ENCODE measurements at regions not wholly inside any gene's neighbourhood (a gene's known extent, or its start where the extent isn't known, plus 50 kb on each side); places are given as distances from the start of the nearest gene placed in this dataset.

DNA sequence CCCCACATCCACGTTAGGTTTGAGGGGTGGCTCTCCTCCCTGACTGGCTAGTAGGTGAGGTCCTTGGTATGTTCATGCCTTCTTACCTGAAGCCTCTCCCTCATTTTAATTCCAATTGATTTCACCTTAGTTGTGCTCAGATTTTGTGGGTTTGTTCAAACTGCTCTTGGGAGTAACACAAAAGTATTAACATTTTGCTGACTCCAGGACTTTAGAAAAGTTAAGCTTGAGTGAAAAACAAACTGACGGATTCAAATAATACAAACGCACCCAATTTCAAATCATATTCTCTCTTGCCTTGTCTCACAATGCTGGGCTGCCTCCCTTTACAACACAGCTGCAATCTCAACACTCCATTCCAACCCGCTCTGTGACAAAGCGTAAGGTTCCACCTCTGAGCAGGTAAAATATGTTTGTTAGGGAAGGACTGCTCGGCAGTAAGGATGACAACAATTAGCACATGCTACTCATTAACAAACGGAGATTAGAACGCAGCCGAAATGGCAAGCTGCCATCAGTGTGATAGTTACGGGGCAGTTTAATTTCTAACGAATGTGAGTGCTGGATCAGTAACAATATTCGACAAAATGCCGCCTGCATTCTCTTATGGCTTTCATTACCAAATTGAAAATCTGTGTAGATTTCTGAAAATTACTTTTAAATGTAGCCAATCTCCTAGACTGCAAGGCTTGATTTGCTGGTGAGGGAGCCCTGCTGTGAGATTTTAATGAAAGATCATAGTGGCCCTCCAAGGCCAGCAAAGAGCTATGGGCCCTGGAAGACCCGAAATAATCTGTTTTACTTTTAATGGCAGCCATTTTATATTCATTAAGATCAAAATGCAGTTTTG lies 730.6 kb upstream of the FANCL start:
- no peak for DNase-seq (ENCODE audit: low read depth, low spot score)

GRCh38 chr2:58970365-58970764 lies 729.2 kb upstream of the FANCL start:
- DNase-seq (ENCODE audit: low read depth, low spot score), result no peak

DNA sequence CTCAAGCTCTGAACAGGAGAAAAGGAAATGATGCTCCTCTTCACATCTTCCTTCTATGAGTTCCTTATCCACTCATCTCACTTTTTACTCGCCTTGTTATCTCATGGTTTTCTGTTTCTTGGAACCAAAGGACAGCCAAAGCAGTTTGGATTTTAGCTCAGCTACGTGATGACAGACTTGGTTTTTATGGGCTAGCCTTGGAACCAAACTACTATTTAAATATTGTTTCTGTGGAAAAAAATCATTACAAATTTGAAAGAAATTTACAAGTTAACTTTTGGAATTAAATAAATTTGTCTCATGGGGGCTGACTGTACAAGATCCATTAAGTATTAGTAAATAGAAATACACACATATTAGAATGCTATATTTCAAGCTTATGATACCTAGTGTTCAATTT lies 727.8 kb upstream of the FANCL start:
- DNase-seq (ENCODE audit: low read depth, low spot score), result no peak

DNA sequence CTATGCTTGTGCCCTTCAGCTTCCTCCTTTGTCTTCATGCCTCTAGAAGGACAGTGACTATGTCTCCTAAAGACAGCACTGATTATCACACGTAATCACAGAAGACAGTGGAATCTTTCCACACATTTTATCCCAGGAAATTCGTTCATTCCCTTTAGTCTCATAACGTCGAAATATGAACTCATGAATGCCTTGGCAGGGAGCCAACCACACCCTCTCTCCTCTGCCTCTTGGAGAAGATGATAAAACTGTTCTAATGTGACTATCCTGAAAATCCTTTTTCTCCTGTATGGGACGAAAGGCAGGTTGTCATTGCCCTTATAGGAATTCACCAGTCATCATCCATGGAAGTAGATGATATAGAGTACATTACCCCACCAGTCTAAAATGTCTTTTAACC lies 726.6 kb upstream of the FANCL start:
- no peak for DNase-seq (ENCODE audit: low read depth, low spot score)

- DNase-seq (ENCODE audit: low read depth, low spot score), result no peak
Measured at GRCh38 chr2:58965602-58966001, 724.5 kb upstream of the FANCL start.

- DNase-seq (ENCODE audit: low read depth, low spot score), result no peak
Measured at GRCh38 chr2:58959996-58960395, 718.9 kb upstream of the FANCL start.

DNA sequence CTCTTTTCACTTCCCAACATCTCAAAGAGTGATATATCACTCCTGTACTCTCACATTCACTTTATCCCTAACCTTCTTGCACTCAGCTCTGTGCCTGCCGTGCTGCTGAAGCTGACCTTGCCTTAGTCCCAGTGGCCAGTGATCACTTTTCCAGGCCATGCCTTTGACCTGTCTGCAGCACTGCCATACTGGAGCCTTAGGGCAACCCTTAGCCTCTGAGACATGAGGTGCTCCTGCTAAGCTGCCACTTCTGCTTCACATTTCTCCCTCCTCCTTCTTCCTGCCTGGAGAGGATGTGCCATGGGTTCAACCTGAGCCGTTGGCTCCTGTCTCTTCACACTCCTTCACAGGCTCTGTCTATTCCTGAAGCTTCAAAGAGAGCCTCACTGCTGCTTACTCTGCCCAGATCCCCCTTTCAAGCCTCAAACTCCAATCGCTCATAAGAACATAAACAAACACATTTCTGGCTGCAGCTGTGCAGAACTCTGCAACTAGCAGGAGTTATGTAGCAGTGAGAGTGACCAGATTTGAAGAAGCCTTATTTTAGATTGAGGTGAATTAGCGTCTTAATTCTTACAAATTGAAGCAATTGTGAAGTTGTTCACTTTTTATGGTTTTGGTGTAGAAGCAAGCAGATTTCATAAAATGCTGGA lies 716.2 kb upstream of the FANCL start:
- DNase-seq (ENCODE audit: low read depth, low spot score), result no peak

GRCh38 chr2:58954880-58955385 lies 713.8 kb upstream of the FANCL start:
- no peak for DNase-seq (ENCODE audit: low read depth, low spot score)

DNA sequence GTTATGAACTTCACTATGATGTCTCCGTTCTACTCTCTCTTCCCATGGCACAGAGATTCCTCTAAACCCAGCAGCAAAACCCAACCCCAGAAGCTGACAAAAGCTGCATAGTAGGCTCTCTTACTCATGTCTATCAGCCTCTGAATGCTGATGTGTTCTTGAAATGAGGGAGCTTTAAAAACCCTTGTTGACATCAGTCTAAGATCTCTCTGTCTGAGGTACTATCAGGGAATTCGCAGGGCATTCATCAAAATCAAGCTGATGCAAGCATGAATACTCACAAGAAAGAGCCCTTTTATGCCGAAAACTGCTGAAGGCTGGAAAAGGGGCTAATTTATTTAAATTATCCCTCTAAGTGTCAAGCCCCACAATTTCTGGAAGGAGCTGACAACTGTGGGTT lies 710.6 kb upstream of the FANCL start:
- no peak for DNase-seq (ENCODE audit: low read depth, low spot score)

DNA sequence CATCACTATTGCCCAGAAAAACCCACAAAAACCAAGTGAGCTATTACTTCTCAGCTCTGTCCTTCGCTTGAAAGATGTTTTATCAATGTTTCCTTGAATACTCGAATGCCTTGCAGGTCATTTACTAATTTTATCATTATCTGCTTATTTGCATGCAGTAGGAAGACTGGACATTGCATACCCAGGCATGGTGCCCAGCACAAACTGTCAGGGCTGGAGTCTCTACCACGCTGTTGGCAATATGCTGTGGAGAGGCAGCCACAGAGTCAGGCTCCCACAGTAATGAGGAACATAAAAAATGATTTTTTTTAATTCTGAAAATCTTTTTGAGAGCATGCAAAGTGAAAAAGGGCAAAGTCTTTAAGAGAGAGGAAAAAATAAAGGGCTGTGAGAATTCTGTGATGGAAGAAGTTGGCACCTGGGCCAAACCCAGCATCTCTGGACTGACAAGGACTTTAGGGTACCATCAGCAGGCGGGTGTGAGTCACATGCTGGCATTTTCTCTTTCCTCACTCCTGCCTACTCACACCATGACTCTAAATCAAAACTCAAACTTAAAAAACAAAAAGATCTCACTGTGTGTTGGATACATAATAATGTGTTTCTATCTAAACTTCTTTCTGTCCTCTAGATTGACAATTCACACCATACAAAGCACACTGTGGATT lies 709.8 kb upstream of the FANCL start:
- DNase-seq (ENCODE audit: low read depth, low spot score), result no peak

DNA sequence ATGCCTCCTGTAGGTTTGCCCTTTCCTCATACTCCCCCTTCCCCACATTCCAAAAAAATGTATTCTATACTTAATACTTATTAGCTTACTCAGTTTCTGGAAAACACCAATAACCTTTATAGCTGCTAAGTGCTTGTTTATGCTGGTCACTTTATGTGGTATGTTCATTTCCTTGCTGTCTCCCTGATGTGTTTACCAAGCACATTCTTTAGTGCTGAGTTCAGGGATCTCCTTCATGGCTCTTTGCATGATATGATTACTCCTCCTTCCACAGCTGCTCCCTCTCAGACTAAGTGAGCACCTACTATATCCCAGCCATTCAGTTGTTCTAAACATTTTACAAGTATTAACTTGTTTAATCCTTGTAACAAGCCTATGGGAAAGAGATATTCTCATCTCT lies 698.3 kb upstream of the FANCL start:
- DNase-seq (ENCODE audit: low read depth, low spot score), result no peak

GRCh38 chr2:58938988-58939387 lies 697.9 kb upstream of the FANCL start:
- DNase-seq (ENCODE audit: low read depth, low spot score), result no peak

- DNase-seq (ENCODE audit: low read depth, low spot score), result no peak
Measured at GRCh38 chr2:58932801-58933200, 691.7 kb upstream of the FANCL start.

DNA sequence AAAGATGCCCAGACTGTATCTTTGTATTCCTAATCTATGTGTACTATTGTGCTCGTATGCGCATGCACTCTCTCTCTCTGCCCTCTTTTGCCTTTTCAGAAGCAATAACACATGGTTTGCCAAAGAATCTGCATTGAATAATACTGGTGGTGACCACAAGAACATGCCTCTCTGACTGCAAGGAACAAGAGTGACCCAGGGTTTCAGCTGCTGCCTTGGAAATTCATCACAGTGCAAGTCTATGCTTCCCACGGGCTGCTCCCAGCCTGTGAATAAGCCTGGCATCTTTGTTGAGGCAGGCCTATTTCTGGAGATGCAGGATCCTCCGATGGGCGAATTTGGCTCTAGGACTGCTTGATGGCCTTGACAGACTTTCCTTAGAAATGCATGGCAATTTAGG lies 689.4 kb upstream of the FANCL start:
- no peak for DNase-seq (ENCODE audit: low read depth, low spot score)

GRCh38 chr2:58928973-58929372 lies 687.8 kb upstream of the FANCL start:
- DNase-seq (ENCODE audit: low read depth, low spot score), result no peak

DNA sequence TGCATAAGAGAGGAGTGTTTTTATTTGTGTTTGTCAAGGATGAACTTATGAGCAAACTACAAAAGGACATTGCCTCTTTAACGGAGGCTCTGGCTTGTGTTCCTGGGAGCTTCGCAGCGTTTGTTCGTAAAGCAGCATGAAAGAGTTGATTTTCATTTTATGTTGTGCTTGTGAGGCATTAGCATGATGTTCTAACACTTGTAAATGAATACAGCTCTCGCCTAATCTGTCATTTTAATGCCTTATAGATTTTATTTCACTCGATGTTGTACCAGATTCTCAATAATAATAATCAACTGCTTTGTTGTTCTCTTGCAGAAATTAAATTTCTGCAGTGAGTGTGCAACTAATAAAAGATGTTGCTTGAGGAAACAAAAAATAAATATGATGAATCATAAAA lies 687.3 kb upstream of the FANCL start:
- DNase-seq (ENCODE audit: low read depth, low spot score), result no peak

DNA sequence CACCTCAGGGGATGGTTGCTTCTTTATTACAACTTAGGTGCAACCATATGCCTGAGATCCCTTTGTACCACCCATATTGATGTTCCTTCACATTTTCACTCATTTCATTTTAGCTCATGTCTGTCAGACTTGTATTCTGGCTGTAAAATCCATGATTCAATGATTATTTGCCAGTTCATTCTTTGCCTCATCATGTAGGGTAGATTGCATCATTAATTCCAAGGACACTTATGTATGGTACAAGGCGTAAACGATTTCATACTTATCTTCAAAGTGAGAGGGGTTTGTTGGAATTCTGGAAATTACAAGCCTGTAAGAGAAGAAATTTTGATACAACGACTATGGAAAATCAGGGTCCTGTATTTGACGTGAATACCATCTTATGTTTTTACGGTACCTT lies 685.0 kb upstream of the FANCL start:
- no peak for DNase-seq (ENCODE audit: low read depth, low spot score)

GRCh38 chr2:58925676-58926081 lies 684.6 kb upstream of the FANCL start:
- DNase-seq (ENCODE audit: low read depth, low spot score), result no peak

DNA sequence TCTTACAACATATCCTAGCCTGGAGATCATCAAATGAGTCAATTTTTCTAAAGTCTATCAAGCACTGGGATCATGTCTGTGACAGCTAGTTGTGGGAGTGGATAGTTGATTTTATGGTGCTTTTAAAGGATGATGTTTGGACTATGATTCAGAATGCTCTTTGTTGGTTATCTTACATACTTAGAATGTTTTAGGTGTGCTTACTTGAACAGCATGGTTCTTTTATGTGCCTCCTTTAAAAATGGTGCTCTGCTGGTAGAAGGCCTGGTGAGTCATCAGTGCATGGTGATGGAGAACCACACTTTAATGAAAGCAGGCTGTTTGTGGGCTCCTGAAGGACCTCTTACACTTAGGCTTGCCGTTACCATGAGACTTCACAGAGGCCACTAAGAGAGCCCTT lies 682.7 kb upstream of the FANCL start:
- peak; percentile 61 for DNase-seq (ENCODE audit: low read depth, low spot score)

DNA sequence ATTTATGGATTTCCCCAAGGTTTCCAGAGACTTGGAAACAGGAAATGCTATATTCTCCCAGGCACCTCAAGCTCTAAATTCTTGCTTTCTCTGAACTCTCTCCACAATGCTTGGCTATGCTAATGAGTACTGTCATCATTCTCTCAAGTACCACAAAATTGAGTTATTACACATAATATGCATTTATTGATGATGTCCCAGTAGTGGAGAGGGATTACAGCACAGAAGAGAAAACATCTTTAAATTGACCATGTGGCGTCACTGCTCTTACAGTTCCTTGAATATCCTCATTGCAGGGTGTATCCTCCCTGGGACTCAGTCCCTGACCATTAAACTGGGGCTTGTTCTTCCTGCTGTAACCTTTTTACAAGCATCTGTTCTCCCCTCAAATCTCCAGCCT lies 681.1 kb upstream of the FANCL start:
- no peak for DNase-seq (ENCODE audit: low read depth, low spot score)

DNA sequence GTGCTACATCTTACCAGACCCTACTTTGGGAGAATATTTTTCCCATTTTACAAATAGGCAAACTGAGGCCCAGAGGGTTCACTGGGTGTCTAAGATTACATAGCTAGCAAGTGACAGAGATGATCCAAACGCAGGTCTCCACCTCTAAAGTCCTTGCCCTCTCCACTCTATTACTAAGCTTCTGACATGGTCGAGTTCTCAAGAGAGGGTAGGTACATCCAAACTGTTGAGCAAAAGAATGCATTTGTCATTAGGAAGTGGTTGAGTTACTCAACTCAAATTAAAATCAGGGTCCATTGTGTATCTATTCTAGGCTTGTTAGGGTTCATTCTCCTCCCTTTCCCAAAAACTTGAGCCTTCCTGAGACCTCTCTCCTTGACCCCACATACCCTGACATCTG lies 680.6 kb upstream of the FANCL start:
- no peak for DNase-seq (ENCODE audit: low read depth, low spot score)

DNA sequence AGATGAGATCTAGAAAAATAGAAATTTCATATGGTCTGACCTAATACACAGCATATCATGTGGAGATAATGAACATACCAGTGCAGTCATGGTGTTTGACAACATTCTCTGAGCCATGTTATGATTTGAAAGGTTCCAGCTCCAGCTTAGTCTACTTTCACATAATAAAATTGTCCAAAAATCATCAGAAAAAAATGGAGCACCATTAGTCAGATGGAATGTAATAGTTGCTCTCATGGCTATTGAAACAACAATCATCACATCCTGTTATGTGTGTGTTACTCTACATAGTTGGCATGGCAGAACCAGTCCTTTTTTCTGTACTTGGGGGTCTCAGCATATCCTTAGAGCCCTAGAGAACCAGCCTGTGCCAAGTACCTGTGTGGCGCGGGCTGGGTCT lies 678.9 kb upstream of the FANCL start:
- no peak for DNase-seq (ENCODE audit: low read depth, low spot score)

DNA sequence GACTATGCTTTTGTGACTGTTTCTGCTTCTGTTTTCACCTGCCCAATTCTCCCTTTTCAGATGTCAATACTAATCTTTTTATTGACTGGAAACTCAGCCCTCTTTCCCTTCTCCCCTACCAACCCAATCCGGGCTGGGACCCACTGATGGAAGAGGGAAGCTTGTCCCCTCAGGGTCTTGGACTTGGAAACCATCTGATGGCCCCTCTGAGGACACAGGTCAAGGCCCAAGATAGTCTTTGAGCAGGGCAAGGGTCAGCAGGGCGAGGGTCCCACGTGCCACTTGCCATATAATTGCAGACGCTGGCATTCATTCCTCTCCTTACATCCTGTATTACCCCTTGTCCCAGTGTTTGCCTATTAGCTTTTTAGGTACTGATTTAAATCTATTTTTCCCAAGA lies 678.2 kb upstream of the FANCL start:
- DNase-seq (ENCODE audit: low read depth, low spot score), result no peak
